IMR-90 (cell line): ENCODE measurements at regions not wholly inside any gene's neighbourhood (a gene's known extent, or its start where the extent isn't known, plus 50 kb on each side); places are given as distances from the start of the nearest gene placed in this dataset.

Source experiments
- ATAC-seq: fragments of 200-7000 bp; cut with Tn5 transposase; 2 replicates; pipeline ENCODE4 v1.9.1; 2020; ENCODE audit warnings: low read depth, mild to moderate bottlenecking, moderate library complexity
- BruUV-seq: library from RNA; stranded (reverse); fragments of 400-500 nt; replicated peaks from 2 replicates; lab custom pipeline; 2021; lab: Mats Ljungman, UMichigan
- CTCF ChIA-PET: fragments of 300-600 bp; formaldehyde crosslinking; extraction: SDS; loops from one replicate; lab custom pipeline; 2021; ENCODE audit warnings: antibody characterized with exemption; lab: Yijun Ruan, JAX
- POLR2A ChIA-PET: fragments of 300-600 bp; sonication (Branson Sonifier 250); formaldehyde crosslinking; loops from one replicate; lab custom pipeline; 2022; ENCODE audit warnings: antibody characterized with exemption; ENCODE audit not compliant: unreplicated experiment; lab: Charles Lee
- DNase-seq: peaks from one replicate; pipeline ENCODE4 v3.0.0; 2013
- H2AFZ ChIP-seq: replicated peaks from 2 replicates; pipeline ENCODE3; 2013; ENCODE audit warnings: low read length, mild to moderate bottlenecking; ENCODE audit not compliant: poor library complexity
- H2AK5ac ChIP-seq: 2 replicates; pipeline ENCODE4 v1.6.1; 2013; ENCODE audit warnings: low read depth, low read length, inconsistent platforms
- H2AK9ac ChIP-seq: replicated peaks from 2 replicates; pipeline ENCODE3; 2013; ENCODE audit warnings: mild to moderate bottlenecking, low read depth, low read length, moderate library complexity; ENCODE audit not compliant: poor library complexity
- H2BK120ac ChIP-seq: 2 replicates; pipeline ENCODE4 v1.6.1; 2013; ENCODE audit warnings: low read depth, low read length, inconsistent platforms
- H2BK15ac ChIP-seq: 3 replicates; pipeline ENCODE4 v1.6.1; 2013; ENCODE audit warnings: low read depth, low read length, inconsistent platforms
- H2BK20ac ChIP-seq: 2 replicates; pipeline ENCODE4 v1.6.1; 2013; ENCODE audit warnings: low read depth, mild to moderate bottlenecking, inconsistent platforms, low read length, moderate library complexity
- H2BK5ac ChIP-seq: 2 replicates; pipeline ENCODE4 v1.6.1; 2013; ENCODE audit warnings: mild to moderate bottlenecking, low read depth, low read length, inconsistent platforms; ENCODE audit not compliant: poor library complexity, severe bottlenecking
- H3K14ac ChIP-seq: replicated peaks from 2 replicates; pipeline ENCODE4 v1.6.1; 2013; ENCODE audit warnings: low read depth, low read length, inconsistent platforms
- H3K18ac ChIP-seq: 2 replicates; pipeline ENCODE4 v1.6.1; 2013; ENCODE audit warnings: low read depth, low read length, control low read depth
- H3K23ac ChIP-seq: 2 replicates; pipeline ENCODE4 v1.6.1; 2013; ENCODE audit warnings: low read depth, low read length, inconsistent platforms
- H3K27ac ChIP-seq: 2 replicates; pipeline ENCODE4 v1.5.1; 2013; ENCODE audit warnings: mild to moderate bottlenecking, control low read depth, low read length; ENCODE audit not compliant: insufficient read depth
- H3K27me3 ChIP-seq: 2 replicates; pipeline ENCODE4 v1.6.1; 2013; ENCODE audit warnings: low read length; ENCODE audit not compliant: control insufficient read depth, insufficient read depth
- H3K36me3 ChIP-seq: 2 replicates; pipeline ENCODE4 v1.6.1; 2013; ENCODE audit warnings: low read length, mixed read lengths; ENCODE audit not compliant: control insufficient read depth, insufficient read depth
- H3K4ac ChIP-seq: 2 replicates; pipeline ENCODE4 v1.6.1; 2013; ENCODE audit warnings: low read depth, low read length, inconsistent platforms
- H3K4me1 ChIP-seq: 2 replicates; pipeline ENCODE4 v1.6.1; 2013; ENCODE audit warnings: low read length, mixed read lengths; ENCODE audit not compliant: control insufficient read depth, insufficient read depth
- H3K4me2 ChIP-seq: 2 replicates; pipeline ENCODE4 v1.6.1; 2013; ENCODE audit warnings: low read depth, mild to moderate bottlenecking, control low read depth, low read length, moderate library complexity
- H3K4me3 ChIP-seq: 2 replicates; pipeline ENCODE4 v1.5.1; 2013; ENCODE audit warnings: low read depth, mild to moderate bottlenecking, control low read depth, low read length, moderate library complexity; ENCODE audit not compliant: insufficient read depth
- H3K56ac ChIP-seq: 2 replicates; pipeline ENCODE4 v1.6.1; 2013; ENCODE audit warnings: low read length, inconsistent platforms; ENCODE audit not compliant: insufficient read depth; ENCODE audit errors: extremely low read depth
- H3K79me1 ChIP-seq, 2 experiments: 2 replicates each; pipeline ENCODE4 v1.6.1; 2013; ENCODE audit warnings: low read length in 2 of 2, inconsistent platforms in 1 of 2, low read depth in 1 of 2
- H3K9ac ChIP-seq: 2 replicates; pipeline ENCODE4 v1.6.1; 2013; ENCODE audit warnings: low read depth, low read length, control low read depth
- H3K9me1 ChIP-seq: 2 replicates; pipeline ENCODE4 v1.6.1; 2013; ENCODE audit warnings: low read length, inconsistent platforms; ENCODE audit not compliant: insufficient read depth
- H3K9me3 ChIP-seq: 2 replicates; pipeline ENCODE4 v1.6.1; 2013; ENCODE audit warnings: low read length; ENCODE audit not compliant: control insufficient read depth, insufficient read depth
- H4K20me1 ChIP-seq: 2 replicates; pipeline ENCODE4 v1.6.1; 2013; ENCODE audit warnings: low read length, inconsistent platforms; ENCODE audit not compliant: insufficient read depth
- H4K5ac ChIP-seq: 2 replicates; pipeline ENCODE4 v1.6.1; 2013; ENCODE audit warnings: mild to moderate bottlenecking, low read depth, low read length, control low read depth
- H4K8ac ChIP-seq, 2 experiments: 2 replicates each; pipeline ENCODE4 v1.6.1; 2013; ENCODE audit warnings: low read depth in 2 of 2, low read length in 2 of 2, control low read depth in 1 of 2, inconsistent platforms in 1 of 2
- H4K91ac ChIP-seq: 2 replicates; pipeline ENCODE4 v1.6.1; 2013; ENCODE audit warnings: low read depth, low read length, inconsistent platforms; ENCODE audit not compliant: insufficient read depth
- ELK1 ChIP-seq: fragments of 150-350 bp; IDR thresholded peaks from 2 replicates; pipeline ENCODE4 v1.6.1; 2016; ENCODE audit warnings: low read depth, mild to moderate bottlenecking, low read length, moderate library complexity, borderline replicate concordance
- RAD21 ChIP-seq: IDR thresholded peaks from 2 replicates; pipeline ENCODE4 v1.6.1; 2012; ENCODE audit warnings: low read length, improper control_type of control experiment
- RCOR1 ChIP-seq: IDR thresholded peaks from 2 replicates; pipeline ENCODE4 v1.6.1; 2012; ENCODE audit warnings: mild to moderate bottlenecking, low read length, improper control_type of control experiment; ENCODE audit not compliant: insufficient replicate concordance
- SMC3 ChIP-seq: fragments of 150-350 bp; IDR thresholded peaks from 2 replicates; pipeline ENCODE4 v1.6.1; 2016; ENCODE audit warnings: low read depth, mild to moderate bottlenecking, antibody characterized with exemption, low read length, moderate library complexity
- WGBS, 2 experiments: methylation state at CpG; one replicate each; pipeline versions ENCODE4 v1.1.5 to v1.1.7; 2013; ENCODE audit warnings: missing lambda C conversion rate in 2 of 2; ENCODE audit not compliant: insufficient read length in 1 of 2; ENCODE audit errors: extremely low coverage in 2 of 2; 5-methylcytosine and 5-hydroxymethylcytosine counted together
- dilution Hi-C: fragments of 300-500 bp; cut with HindIII; formaldehyde crosslinking; loops from one replicate; pipeline ENCODE4 v1.14.3; 2018; ENCODE audit warnings: low sequenced_read_pairs; ENCODE audit not compliant: unreplicated experiment
- in situ Hi-C: fragments of 300-500 bp; cut with MboI; formaldehyde crosslinking; loops from 3 replicates; pipeline ENCODE4 v1.14.3; 2019; ENCODE audit warnings: low sequenced_read_pairs, inconsistent platforms, mixed read lengths
- intact Hi-C: fragments of 100-400 bp; cut with micrococcal nuclease; formaldehyde crosslinking; loops from 2 replicates; pipeline ENCODE4 v1.10.0; 2022

GRCh38 chr9:87395804-87396479 is 101.7 kb upstream of the DAPK1 start:
- no peak overlapping the region for H3K23ac ChIP-seq
- no peak overlapping the region for H2BK15ac ChIP-seq
- H2BK20ac ChIP-seq: no peak overlapping the region
- H4K8ac ChIP-seq: no peak overlapping the region
- 48% methylated on average over 6 of the region's 11 CpGs; no CpG with 5 or more reads in 1 of the 2 experiments for WGBS, 2 experiments
- no peak overlapping the region for H3K56ac ChIP-seq
- H4K20me1 ChIP-seq: no peaks in the 10 kb centered on the region
- POLR2A ChIA-PET: no interaction called here
- H3K36me3 ChIP-seq: no peaks in the 10 kb centered on the region
- no peak overlapping the region for H3K14ac ChIP-seq
- DNase-seq: no peak
- no peak overlapping the region for H4K91ac ChIP-seq
- no TSS peak for BruUV-seq
- no peak overlapping the region for H2AK5ac ChIP-seq
- H2BK5ac ChIP-seq: no peak overlapping the region
- no peak overlapping the region for H3K4me3 ChIP-seq
- peaks cover 2% of the 10 kb centered on the region; the same call in 1 of the 2 replicates for H3K27me3 ChIP-seq
- no peak overlapping the region for H3K4ac ChIP-seq
- no peaks in the 10 kb centered on the region for H3K4me1 ChIP-seq
- no peak overlapping the region for H2AK9ac ChIP-seq
- H3K9ac ChIP-seq: no peak overlapping the region
- H4K5ac ChIP-seq: no peak overlapping the region
- no peaks in the 10 kb centered on the region for H3K9me1 ChIP-seq
- intact Hi-C loops: no loop called here
- CTCF ChIA-PET: no interaction called here
- no peak overlapping the region for H3K27ac ChIP-seq
- in situ Hi-C loops: no loop called here
- no peak overlapping the region for H3K4me2 ChIP-seq
- H3K18ac ChIP-seq: no peak overlapping the region
- dilution Hi-C loops: no loop called here
- H2BK120ac ChIP-seq: no peak overlapping the region
- H3K9me3 ChIP-seq: no peaks in the 10 kb centered on the region
- no peaks in the 10 kb centered on the region for H3K79me1 ChIP-seq
- no peak for ATAC-seq
- TF ChIP-seq RAD21 (no peak), RCOR1 (no peak), ELK1 (no peak), SMC3 (no peak)
- no peak overlapping the region for H2AFZ ChIP-seq
